Raji (cell line): ENCODE measurements at regions not wholly inside any gene's neighbourhood (a gene's known extent, or its start where the extent isn't known, plus 50 kb on each side); places are given as distances from the start of the nearest gene placed in this dataset.

ENCODE experiments used
- POLR2A ChIP-seq: IDR thresholded peaks from 2 replicates; pipeline ENCODE4 v1.6.1; 2011; ENCODE audit warnings: low read depth, low read length, control low read depth; ENCODE audit not compliant: insufficient read depth

DNA sequence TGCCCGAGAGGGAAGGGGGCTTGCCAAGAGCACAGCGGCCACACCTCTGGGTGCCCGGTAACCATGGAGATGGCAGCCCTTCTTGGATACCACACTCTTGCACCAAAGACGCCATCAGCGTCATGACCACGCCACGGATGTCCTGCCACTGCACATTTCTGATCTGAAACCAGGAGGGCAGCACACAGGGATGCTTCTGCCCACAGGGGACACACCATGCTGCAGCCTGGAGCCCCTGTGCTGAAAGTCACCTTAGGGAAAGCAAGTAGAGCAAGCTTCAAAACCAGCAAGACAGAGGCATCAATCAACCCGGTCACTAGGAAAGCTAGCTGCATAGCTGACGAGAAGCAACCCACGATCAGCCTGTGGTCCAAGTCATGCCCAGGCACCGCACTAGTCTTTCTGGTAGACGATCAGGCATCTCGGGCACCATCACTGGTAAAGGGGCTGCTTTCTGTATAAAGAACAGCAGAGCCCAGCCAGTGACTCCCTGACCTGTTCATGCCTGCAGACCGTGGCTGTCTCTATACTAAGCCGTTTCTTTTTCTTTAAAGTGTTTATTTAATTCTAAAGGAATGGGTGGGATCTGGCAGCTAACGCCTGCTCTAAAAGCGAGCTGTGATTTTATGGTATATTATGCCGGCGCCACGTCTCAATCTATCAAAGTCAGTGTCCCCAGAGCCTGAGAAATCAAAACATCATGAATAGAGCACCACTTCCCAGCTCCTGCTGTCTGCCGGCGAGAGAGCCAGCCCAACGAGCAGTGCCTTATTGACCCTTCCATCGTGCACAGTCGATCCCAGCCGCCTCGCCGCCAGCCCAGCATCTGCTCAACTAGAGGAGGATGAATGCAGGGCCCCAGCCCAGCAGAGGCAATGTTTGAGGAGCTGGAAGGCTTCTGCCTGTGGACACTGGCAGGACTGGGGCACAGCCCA, 244.7 kb downstream of the RBFOX3 start:
- no peak for TF ChIP-seq POLR2A

- no peak for TF ChIP-seq POLR2A
These were observed 245.5 kb downstream of the RBFOX3 start for GRCh38 chr17:79365351-79365750.

GRCh38 chr17:79364315-79365094, 246.3 kb downstream of the RBFOX3 start:
- TF ChIP-seq POLR2A: no peak

DNA sequence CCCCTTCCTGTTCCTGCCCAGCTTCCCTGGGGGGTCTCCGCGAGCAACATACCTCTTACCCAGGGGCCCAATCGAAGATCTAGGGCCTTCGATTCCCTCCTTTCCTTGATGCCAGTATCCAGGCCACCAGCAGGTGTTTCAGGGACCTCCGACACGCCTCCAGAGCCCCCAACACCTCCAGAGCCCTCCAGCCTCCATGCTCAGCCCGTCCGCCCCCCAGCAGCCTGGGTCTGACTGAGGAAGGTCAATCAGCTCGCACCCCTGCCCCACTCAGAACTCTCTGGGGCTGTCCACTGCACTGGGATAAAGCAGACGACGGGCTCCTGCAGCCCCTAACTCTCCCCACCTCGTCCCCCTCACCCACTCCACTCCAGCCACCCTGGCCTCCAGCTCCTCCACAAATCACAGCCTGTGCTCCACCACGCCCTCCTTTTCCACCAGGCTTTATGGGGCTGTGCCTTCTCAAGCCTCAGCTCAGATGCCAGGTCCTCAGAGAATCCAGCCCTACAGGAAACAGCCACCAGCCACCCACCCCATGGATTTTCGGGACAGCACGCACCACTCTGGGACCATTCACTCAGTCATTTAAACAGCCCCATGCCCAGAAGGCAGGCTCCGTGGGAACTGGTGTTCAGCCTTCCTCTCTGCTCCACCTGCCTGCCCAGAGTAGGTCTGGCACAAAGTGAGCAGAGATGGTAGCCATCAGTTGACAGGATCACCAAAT, 247.1 kb downstream of the RBFOX3 start:
- no peak for TF ChIP-seq POLR2A

- TF ChIP-seq POLR2A: no peak
These were observed 248.0 kb downstream of the RBFOX3 start for GRCh38 chr17:79362772-79363305.

DNA sequence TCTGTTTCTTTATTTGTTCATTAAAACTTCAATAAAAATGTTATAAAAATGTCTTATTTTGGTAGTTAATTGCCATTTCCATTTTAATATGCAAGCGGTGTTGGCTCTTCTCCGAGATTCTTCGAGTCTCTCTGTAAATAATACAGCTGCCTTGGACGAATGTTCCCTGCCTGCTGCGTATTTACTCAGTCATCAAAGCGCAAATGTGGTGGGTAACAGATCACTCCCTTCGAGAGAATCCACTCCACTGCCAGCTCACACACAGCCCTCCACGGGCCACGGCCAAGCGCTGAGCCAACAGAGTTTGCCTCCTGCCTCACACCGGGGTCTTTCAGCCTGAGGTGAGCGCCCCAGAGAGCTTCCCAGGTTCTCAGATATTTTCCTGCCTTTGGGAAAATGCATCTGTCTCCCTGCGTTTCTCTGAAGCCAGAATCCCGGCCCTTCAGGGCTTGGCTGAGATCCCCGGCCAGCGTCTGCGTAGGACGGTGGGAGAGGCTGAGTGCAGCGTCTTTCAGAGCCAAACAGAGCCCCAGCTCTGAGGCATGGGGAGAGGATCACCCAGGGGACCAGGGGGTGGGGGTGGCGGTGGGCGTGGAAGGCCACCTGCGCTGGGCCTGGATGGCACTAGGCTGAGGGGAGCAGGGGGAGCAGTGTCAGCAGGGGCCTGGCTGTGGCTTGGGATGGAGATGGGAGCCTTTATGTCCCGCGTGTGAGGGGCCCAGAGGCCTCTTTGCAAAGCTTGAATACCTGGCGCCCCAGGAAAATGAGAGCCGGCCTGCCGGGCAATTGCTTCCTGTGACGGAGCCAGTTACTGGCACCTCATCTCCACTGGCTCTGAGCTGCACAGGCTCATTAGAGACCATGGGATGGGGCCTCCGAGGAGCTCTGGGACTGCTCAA, 248.7 kb downstream of the RBFOX3 start:
- TF ChIP-seq POLR2A: no peak

- no peak for TF ChIP-seq POLR2A
These were observed 249.6 kb downstream of the RBFOX3 start for GRCh38 chr17:79361221-79361734.

- no peak for TF ChIP-seq POLR2A
These were observed 250.7 kb downstream of the RBFOX3 start for GRCh38 chr17:79360196-79360595.

GRCh38 chr17:79356839-79357447, 253.9 kb downstream of the RBFOX3 start:
- TF ChIP-seq POLR2A: no peak

GRCh38 chr17:79355165-79355564, 255.7 kb downstream of the RBFOX3 start:
- no peak for TF ChIP-seq POLR2A

- no peak for TF ChIP-seq POLR2A
These were observed 256.6 kb downstream of the RBFOX3 start for GRCh38 chr17:79354173-79354820.

DNA sequence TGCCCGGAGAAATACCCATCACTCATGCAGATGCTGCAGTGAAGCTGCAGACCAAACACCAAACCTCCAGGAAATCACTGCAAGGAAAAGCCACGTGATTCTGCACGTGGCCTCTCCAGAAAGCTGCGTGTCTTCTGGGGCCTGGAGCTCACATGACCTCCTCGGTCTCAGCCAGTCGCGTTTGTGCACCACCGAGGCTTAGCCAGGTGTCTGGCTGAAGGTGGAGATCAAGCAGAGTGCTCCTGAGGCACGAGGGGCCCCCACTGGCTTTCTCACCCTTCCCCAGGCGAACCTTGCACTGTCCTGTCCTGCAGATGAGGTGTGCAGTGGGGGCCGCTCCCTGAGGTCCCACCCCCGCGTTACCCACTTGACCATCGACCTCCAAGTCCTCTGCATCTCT, 257.3 kb downstream of the RBFOX3 start:
- no peak for TF ChIP-seq POLR2A

GRCh38 chr17:79353016-79353415, 257.8 kb downstream of the RBFOX3 start:
- TF ChIP-seq POLR2A: no peak
